SK-N-SH (cell line): ENCODE measurements at regions not wholly inside any gene's neighbourhood (a gene's known extent, or its start where the extent isn't known, plus 50 kb on each side); places are given as distances from the start of the nearest gene placed in this dataset.

Source experiments
- CTCF ChIA-PET: fragments of 300-600, 350-600 bp; formaldehyde crosslinking; extraction: SDS; loops from one replicate; lab custom pipeline; 2021; lab: Yijun Ruan, JAX
- POLR2A ChIA-PET: fragments of 350-600 bp; sonication (Branson Sonifier 250); formaldehyde crosslinking; extraction: SDS; loops from one replicate; lab custom pipeline; 2020; ENCODE audit warnings: antibody characterized with exemption, inconsistent platforms; lab: Yijun Ruan, JAX
- DNase-seq: peaks from one replicate; pipeline ENCODE4 v3.0.0; 2012
- H2AFZ ChIP-seq: fragments of 200-600 bp; sonication (generic); 2 replicates; pipeline ENCODE4 v1.8.1; 2016; ENCODE audit warnings: antibody characterized with exemption, mild to moderate bottlenecking, low read depth
- H3F3A ChIP-seq: fragments of 200-600 bp; sonication (generic); replicated peaks from 2 replicates; pipeline ENCODE3; 2016; ENCODE audit warnings: antibody characterized with exemption, mild to moderate bottlenecking; ENCODE audit not compliant: insufficient read depth
- H3K27ac ChIP-seq, 2 experiments: fragments of 200-500 bp in 1 of 2; fragments of 200-600 bp in 1 of 2; sonication (Bioruptor generic) in 1 of 2; sonication (generic), shearing (Covaris generic) in 1 of 2; 2 replicates each; pipeline versions ENCODE4 v1.5.1 to v1.6.1; 2014 to 2016; ENCODE audit warnings: low read depth in 2 of 2, inconsistent platforms in 1 of 2, low read length in 1 of 2, mild to moderate bottlenecking in 1 of 2, mixed read lengths in 1 of 2
- H3K27me3 ChIP-seq: fragments of 200-600 bp; sonication (generic), shearing (Covaris generic); 2 replicates; pipeline ENCODE4 v1.6.1; 2016; ENCODE audit warnings: mixed run types; ENCODE audit not compliant: insufficient read depth
- H3K36me3 ChIP-seq, 2 experiments: fragments of 200-500 bp in 1 of 2; fragments of 200-600 bp in 1 of 2; sonication (Bioruptor generic) in 1 of 2; sonication (generic) in 1 of 2; replicated peaks in 1 of 2; 2 replicates each; pipeline versions ENCODE3 to v1.5.1; 2014 to 2016; ENCODE audit warnings: low read length in 1 of 2, mild to moderate bottlenecking in 1 of 2; ENCODE audit not compliant: insufficient read depth in 2 of 2, control insufficient read depth in 1 of 2
- H3K4me1 ChIP-seq, 2 experiments: fragments of 200-500 bp in 1 of 2; fragments of 200-600 bp in 1 of 2; sonication (Bioruptor generic) in 1 of 2; sonication (generic), shearing (Covaris generic) in 1 of 2; 2 replicates each; pipeline versions ENCODE4 v1.5.1 to v1.6.1; 2014 to 2016; ENCODE audit warnings: low read depth in 1 of 2, low read length in 1 of 2, mixed run types in 1 of 2; ENCODE audit not compliant: insufficient read depth in 2 of 2, control insufficient read depth in 1 of 2
- H3K4me2 ChIP-seq: fragments of 200-600 bp; sonication (generic), shearing (Covaris generic); 2 replicates; pipeline ENCODE4 v1.6.1; 2017; ENCODE audit warnings: mixed run types
- H3K4me3 ChIP-seq, 2 experiments: fragments of 200-500 bp in 1 of 2; fragments of 200-600 bp in 1 of 2; sonication (Bioruptor generic) in 1 of 2; sonication (generic), shearing (Covaris generic) in 1 of 2; 2 replicates each; pipeline versions ENCODE4 v1.5.1 to v1.8.1; 2014 to 2016; ENCODE audit warnings: low read depth in 2 of 2, inconsistent platforms in 1 of 2, low read length in 1 of 2, mild to moderate bottlenecking in 1 of 2, mixed read lengths in 1 of 2, moderate library complexity in 1 of 2
- H3K79me2 ChIP-seq: fragments of 200-600 bp; sonication (generic); 2 replicates; pipeline ENCODE4 v1.8.1; 2017; ENCODE audit warnings: mild to moderate bottlenecking; ENCODE audit not compliant: insufficient read depth
- H3K9ac ChIP-seq: fragments of 200-600 bp; sonication (generic); 2 replicates; pipeline ENCODE4 v1.6.1; 2017; ENCODE audit warnings: mixed run types
- H3K9me2 ChIP-seq: fragments of 200-600 bp; sonication (generic); 2 replicates; pipeline ENCODE4 v1.6.1; 2017; ENCODE audit warnings: mixed run types
- H3K9me3 ChIP-seq: fragments of 200-600 bp; sonication (generic); 2 replicates; pipeline ENCODE4 v1.6.1; 2017; ENCODE audit warnings: mixed run types, mild to moderate bottlenecking, moderate library complexity
- H4K20me1 ChIP-seq: fragments of 200-600 bp; sonication (generic); 2 replicates; pipeline ENCODE4 v1.6.1; 2017; ENCODE audit warnings: mild to moderate bottlenecking, mixed run types; ENCODE audit not compliant: insufficient read depth
- EP300 ChIP-seq, 2 experiments: IDR thresholded peaks; 2 replicates each; pipeline versions ENCODE4 v1.4.0 to v1.6.1; 2012; ENCODE audit warnings: borderline replicate concordance in 1 of 2, low read depth in 1 of 2, low read length in 1 of 2
- EZH2phosphoT487 ChIP-seq: fragments of 200-600 bp; sonication (generic); IDR thresholded peaks from 2 replicates; pipeline ENCODE4 v1.6.1; 2017; ENCODE audit warnings: low read depth, mixed run types, mild to moderate bottlenecking, antibody characterized with exemption, moderate library complexity, borderline replicate concordance
- FOSL2 ChIP-seq: IDR thresholded peaks from 2 replicates; pipeline ENCODE4 v1.4.0; 2012; ENCODE audit warnings: low read depth, mild to moderate bottlenecking, moderate library complexity, borderline replicate concordance
- GATA2 ChIP-seq: sonication (generic); formaldehyde crosslinking; IDR thresholded peaks from 2 replicates; pipeline ENCODE4 v1.5.0; 2020; ENCODE audit warnings: mild to moderate bottlenecking, missing genetic modification reagents
- IRF3 ChIP-seq: fragments of 150-350 bp; IDR thresholded peaks from 2 replicates; pipeline ENCODE4 v1.6.1; 2016; ENCODE audit warnings: mild to moderate bottlenecking, low read depth, low read length
- MAX ChIP-seq: IDR thresholded peaks from 2 replicates; pipeline ENCODE4 v1.4.0; 2012; ENCODE audit warnings: low read depth
- MXI1 ChIP-seq: IDR thresholded peaks from 2 replicates; pipeline ENCODE4 v1.6.1; 2012; ENCODE audit warnings: mild to moderate bottlenecking, low read depth, low read length, improper control_type of control experiment
- NFIC ChIP-seq: IDR thresholded peaks from 2 replicates; pipeline ENCODE4 v1.4.0; 2012; ENCODE audit warnings: borderline replicate concordance
- RAD21 ChIP-seq: IDR thresholded peaks from 2 replicates; pipeline ENCODE4 v1.6.1; 2012; ENCODE audit warnings: mild to moderate bottlenecking, low read length
- RCOR1 ChIP-seq: fragments of 150-350 bp; IDR thresholded peaks from 2 replicates; pipeline ENCODE4 v1.6.1; 2017; ENCODE audit warnings: antibody characterized with exemption, low read length
- REST ChIP-seq: IDR thresholded peaks from 2 replicates; pipeline ENCODE4 v1.6.1; 2012; ENCODE audit warnings: mild to moderate bottlenecking, low read depth, low read length, moderate library complexity
- SIN3A ChIP-seq: IDR thresholded peaks from 2 replicates; pipeline ENCODE4 v1.6.1; 2012; ENCODE audit warnings: low read depth, mild to moderate bottlenecking, low read length, moderate library complexity, borderline replicate concordance
- SMC3 ChIP-seq: IDR thresholded peaks from 2 replicates; pipeline ENCODE4 v1.6.1; 2012; ENCODE audit warnings: low read depth, low read length, improper control_type of control experiment
- TAF1 ChIP-seq: IDR thresholded peaks from 2 replicates; pipeline ENCODE4 v1.6.1; 2012; ENCODE audit warnings: low read depth, mild to moderate bottlenecking, low read length, moderate library complexity, borderline replicate concordance
- TCF12 ChIP-seq: IDR thresholded peaks from 2 replicates; pipeline ENCODE4 v1.4.0; 2012
- USF1 ChIP-seq: IDR thresholded peaks from 2 replicates; pipeline ENCODE4 v1.4.0; 2012; ENCODE audit warnings: low read depth, borderline replicate concordance
- USF2 ChIP-seq: fragments of 150-350 bp; IDR thresholded peaks from 2 replicates; pipeline ENCODE4 v1.6.1; 2017; ENCODE audit warnings: antibody characterized with exemption, low read length, low read depth, borderline replicate concordance
- YY1 ChIP-seq: IDR thresholded peaks from 2 replicates; pipeline ENCODE4 v1.4.0; 2012; ENCODE audit warnings: low read depth, mild to moderate bottlenecking
- ZBTB33 ChIP-seq: IDR thresholded peaks from 2 replicates; pipeline ENCODE4 v1.4.0; 2012; ENCODE audit warnings: low read depth, borderline replicate concordance
- WGBS: methylation state at CpG from one replicate; pipeline ENCODE4 v1.1.6; 2017; ENCODE audit warnings: low lambda C conversion rate; 5-methylcytosine and 5-hydroxymethylcytosine counted together

GRCh38 chr20:48262466-48262865, 477.2 kb upstream of the SULF2 start:
- H3K4me1 ChIP-seq: peaks cover 0 to 18% of the 10 kb centered on the region in 2 experiments; a peak in 1 of 4 replicates
- H3K79me2 ChIP-seq: no peaks in the 10 kb centered on the region
- TF ChIP-seq SIN3A (no peak), GATA2 (CRISPR knock-in tag) (no peak), MAX (no peak), NFIC (no peak), EP300 (IDR thresholded peaks at IDR 0.05; ENCODE audit: borderline replicate concordance in 1 of 2, low read depth in 1 of 2, low read length in 1 of 2) (no peak), MXI1 (no peak), REST (no peak), YY1 (no peak), TCF12 (no peak), RCOR1 (no peak), IRF3 (no peak), FOSL2 (no peak), USF2 (no peak), USF1 (no peak), EZH2phosphoT487 (no peak), SMC3 (no peak), ZBTB33 (no peak), TAF1 (no peak), RAD21 (no peak)
- TF ChIP-seq, all 33 proteins: peak for 0
- Histone ChIP-seq H3K36me3 (no peaks in the 10 kb centered on the region), H3K9ac (no peak overlapping the region), H3F3A (no peaks in the 10 kb centered on the region), H3K27ac (no peak overlapping the region), H4K20me1 (no peaks in the 10 kb centered on the region), H3K4me2 (no peak overlapping the region), H3K9me2 (no peaks in the 10 kb centered on the region), H3K9me3 (no peaks in the 10 kb centered on the region), H2AFZ (no peak overlapping the region), H3K4me3 (no peak overlapping the region), H3K27me3 (peaks cover 10% of the 10 kb centered on the region; the same call in 1 of the 2 replicates)
- DNase-seq: no peak
- ChIA-PET CTCF (interaction anchor here (0.6 kb wide), 1 partner anchor 82 kb away, joined by 3 read pairs; no protein-coding TSS in a partner anchor), POLR2A (no interaction called here)
- 46% methylated on average over 7 of the region's 7 CpGs for WGBS
